Mucosa of descending colon (tissue), 3 donors: ENCODE measurements at regions not wholly inside any gene's neighbourhood (a gene's known extent, or its start where the extent isn't known, plus 50 kb on each side); places are given as distances from the start of the nearest gene placed in this dataset.
A peak's percentile ranks its signal among the peaks of the same experiment; 100 is the strongest.

ENCODE experiments used
- ATAC-seq: fragments of 200-7000 bp; cut with Tn5 transposase; one replicate; pipeline ENCODE4 v1.9.1; 2020; ENCODE audit warnings: mild to moderate bottlenecking, moderate library complexity
- DNase-seq, 3 donors: peaks; one replicate each; pipeline ENCODE4 v3.0.0-alpha.2; 2020
- H3K36me3 ChIP-seq: fragments of 200-600 bp; one replicate; pipeline ENCODE4 v1.8.0; 2021; ENCODE audit warnings: low read depth, mild to moderate bottlenecking
- H3K4me1 ChIP-seq: fragments of 200-600 bp; one replicate; pipeline ENCODE4 v1.8.0; 2021; ENCODE audit warnings: low read depth, mild to moderate bottlenecking
- H3K4me3 ChIP-seq: fragments of 200-600 bp; one replicate; pipeline ENCODE4 v1.8.0; 2021; ENCODE audit warnings: mild to moderate bottlenecking
- H3K9me3 ChIP-seq: fragments of 200-600 bp; one replicate; pipeline ENCODE4 v1.8.0; 2021; ENCODE audit warnings: mild to moderate bottlenecking
- intact Hi-C, 2 donors: fragments of 100-400 bp; cut with DNase I in 1 of 2; cut with micrococcal nuclease in 1 of 2; formaldehyde crosslinking; loops; one replicate each; pipeline versions ENCODE4 v1.11.0 to v1.11.1; 2022; cut with DNase I, micrococcal nuclease
- TF ChIP-seq, protein P1 (sequence below): fragments of 200-600 bp; IDR thresholded peaks from one replicate; pipeline ENCODE4 v1.8.0; 2022; ENCODE audit warnings: antibody characterized with exemption, mild to moderate bottlenecking
- donor health status: DM: no; HTN: no; CAD: no; lungs with moderate emphysema.
- donor health status: DM: no; HTN: no; CAD: no.
- donor health status: DM: no; HTN: yes; CAD: no.

DNA sequence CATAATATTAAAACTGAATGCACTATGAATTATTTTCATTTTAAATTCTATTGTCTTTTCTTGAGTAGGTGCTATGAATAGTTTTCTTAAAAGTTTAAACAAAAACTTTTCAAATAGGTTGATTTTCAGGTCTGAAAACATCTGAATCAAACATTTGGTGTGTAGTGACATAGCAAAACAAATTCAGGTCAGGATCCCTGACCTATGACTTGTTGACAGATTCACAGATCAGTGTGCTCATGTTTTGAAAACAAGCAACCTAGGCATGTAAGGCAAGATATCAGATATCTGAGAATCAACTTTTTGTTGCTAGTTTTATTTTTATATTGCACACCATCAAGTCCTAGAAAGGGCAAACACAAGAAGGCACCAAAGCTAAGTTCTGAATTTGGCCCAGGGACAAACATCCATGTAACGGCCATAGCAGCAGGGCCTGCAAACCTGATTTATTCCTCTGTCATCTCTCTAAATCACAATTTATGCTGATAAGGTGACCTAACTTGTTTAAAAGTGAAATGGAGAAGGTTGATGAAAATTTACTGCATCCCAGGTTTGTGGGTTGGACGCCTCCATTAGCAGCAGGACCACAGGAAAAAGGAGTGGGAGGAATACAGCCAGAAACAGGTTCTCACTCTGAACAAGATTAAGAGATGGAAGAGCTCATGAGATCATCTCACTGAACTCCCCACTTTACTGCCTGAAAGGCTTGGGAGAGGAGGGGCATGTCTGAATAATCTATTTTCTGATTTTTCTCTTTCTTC lies 337.7 kb downstream of the KCNRG start:
- Histone ChIP-seq H3K4me1 (peaks cover 6% of the 10 kb centered on the region), H3K36me3 (no peaks in the 10 kb centered on the region), H3K9me3 (no peaks in the 10 kb centered on the region), H3K4me3 (no peak overlapping the region)
- no peak for DNase-seq
- TF ChIP-seq, protein P1, sequence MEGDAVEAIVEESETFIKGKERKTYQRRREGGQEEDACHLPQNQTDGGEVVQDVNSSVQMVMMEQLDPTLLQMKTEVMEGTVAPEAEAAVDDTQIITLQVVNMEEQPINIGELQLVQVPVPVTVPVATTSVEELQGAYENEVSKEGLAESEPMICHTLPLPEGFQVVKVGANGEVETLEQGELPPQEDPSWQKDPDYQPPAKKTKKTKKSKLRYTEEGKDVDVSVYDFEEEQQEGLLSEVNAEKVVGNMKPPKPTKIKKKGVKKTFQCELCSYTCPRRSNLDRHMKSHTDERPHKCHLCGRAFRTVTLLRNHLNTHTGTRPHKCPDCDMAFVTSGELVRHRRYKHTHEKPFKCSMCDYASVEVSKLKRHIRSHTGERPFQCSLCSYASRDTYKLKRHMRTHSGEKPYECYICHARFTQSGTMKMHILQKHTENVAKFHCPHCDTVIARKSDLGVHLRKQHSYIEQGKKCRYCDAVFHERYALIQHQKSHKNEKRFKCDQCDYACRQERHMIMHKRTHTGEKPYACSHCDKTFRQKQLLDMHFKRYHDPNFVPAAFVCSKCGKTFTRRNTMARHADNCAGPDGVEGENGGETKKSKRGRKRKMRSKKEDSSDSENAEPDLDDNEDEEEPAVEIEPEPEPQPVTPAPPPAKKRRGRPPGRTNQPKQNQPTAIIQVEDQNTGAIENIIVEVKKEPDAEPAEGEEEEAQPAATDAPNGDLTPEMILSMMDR: no peak
- ATAC-seq: no peak
- intact Hi-C loops: no loop called here

DNA sequence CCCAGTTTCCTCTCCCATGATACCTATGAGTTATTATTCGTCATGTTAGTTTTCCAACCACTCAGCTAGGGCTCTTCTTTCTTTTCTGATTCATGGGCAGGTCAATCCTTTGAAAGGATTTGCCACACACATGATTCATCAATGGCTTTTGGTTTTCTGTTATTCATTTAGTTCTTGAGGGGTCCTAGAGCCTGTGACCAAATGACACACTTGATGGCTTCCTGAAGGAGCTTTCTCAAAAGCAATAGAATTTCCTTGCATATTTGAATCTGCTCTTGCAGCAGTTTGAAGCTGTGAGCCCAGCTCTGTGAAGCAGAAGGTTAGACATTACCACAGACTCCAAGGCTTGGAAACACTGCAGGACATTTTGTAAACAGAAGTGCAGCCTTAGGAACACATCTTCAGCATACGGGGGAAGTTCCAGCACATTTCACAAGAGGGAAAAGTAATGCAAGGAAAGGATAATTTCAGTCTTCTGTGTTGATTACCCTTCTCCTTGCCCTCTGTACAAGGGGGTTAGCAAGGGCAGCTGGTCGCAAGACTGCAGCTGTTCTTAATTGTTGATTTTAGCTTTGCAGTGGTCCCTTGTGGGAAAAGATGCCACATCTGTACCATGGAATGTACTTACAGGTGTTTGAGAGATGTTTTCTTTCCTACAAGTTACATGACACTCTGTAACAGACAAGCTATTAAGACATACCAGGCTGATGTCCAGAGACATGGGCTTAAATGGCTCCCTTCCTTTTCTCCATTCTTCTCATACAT lies 338.6 kb downstream of the KCNRG start:
- TF ChIP-seq, protein P1: no peak
- DNase-seq (no peak), ATAC-seq (no peak)
- H3K4me3 ChIP-seq: no peak overlapping the region
- intact Hi-C loops: no loop called here
- peaks cover 11% of the 10 kb centered on the region for H3K4me1 ChIP-seq
- H3K36me3 ChIP-seq: no peaks in the 10 kb centered on the region
- no peaks in the 10 kb centered on the region for H3K9me3 ChIP-seq

DNA sequence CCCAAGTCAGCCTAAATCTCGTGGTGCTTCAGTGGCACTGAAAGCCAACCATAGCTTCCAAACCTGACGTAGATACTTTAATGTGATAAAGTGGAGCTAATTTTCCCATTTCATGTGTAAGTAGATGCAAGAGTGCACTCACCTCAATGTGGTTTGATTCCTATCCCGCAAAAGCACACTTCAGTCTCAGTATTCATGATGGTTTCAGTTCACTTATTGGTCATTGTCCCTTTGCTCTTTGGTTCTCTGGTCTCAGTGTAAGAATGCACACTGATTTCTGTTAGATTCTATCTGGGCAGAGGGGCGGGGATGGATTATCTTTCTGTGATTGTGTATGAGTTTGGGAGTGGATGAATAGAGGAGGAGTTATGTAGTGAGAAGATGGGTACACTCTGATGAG lies 340.6 kb downstream of the KCNRG start:
- Histone ChIP-seq H3K4me3 (no peak overlapping the region), H3K9me3 (no peaks in the 10 kb centered on the region), H3K4me1 (peaks cover 11% of the 10 kb centered on the region), H3K36me3 (no peaks in the 10 kb centered on the region)
- TF ChIP-seq, protein P1: no peak
- no peak for ATAC-seq
- intact Hi-C loops: no loop called here
- no peak for DNase-seq

DNA sequence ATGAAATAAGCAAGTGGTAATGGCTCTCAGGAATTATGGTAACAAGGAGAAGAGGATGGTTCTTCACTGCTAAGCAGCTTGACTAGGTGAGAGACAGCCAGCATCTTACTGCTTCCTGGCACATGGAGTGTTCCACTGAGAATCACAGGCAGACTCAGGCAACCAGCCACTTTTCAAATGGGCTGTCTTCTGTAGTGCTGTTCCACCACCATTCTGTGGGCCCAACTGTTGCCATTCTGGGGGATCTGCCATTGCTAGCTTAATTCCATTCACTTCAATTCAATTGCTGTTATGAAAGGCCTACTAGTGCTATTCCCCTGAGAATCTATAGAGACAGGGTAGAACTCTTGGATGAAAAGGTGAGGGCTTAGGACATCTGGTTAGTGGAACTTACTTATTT lies 341.9 kb downstream of the KCNRG start:
- ATAC-seq: no peak
- DNase-seq: no peak

DNA sequence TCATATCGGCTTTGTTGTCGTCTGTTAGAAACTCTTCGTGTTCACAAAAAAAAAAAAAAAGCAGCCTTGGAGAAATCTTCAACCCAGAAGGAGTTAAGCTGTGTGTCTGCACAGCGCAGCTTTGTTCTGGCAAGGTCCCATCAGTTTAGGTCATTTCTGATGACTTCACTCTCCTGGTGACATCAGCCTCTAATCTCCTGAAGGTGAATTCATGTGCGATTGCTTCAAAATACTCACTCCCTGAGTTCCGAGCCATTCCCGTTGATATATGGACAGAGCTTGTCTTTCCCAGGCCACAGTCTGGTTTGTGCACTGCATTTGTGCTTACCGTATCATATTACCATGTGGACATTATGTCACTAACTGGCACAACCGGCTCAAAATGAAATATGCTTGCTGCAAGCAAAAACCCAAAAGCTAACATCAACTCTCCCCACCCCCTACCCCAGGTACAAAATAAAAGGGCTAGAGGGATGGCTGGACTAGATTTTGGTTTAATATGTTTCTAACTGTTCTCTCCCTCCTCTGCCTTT lies 342.4 kb downstream of the KCNRG start:
- TF ChIP-seq, protein P1: no peak
- peak; percentile 68 for ATAC-seq
- intact Hi-C loops: no loop called here
- Histone ChIP-seq H3K36me3 (no peaks in the 10 kb centered on the region), H3K4me3 (no peak overlapping the region), H3K4me1 (peaks cover 11% of the 10 kb centered on the region), H3K9me3 (no peaks in the 10 kb centered on the region)
- peak in 1 of 3 donors; percentile 30 for DNase-seq

More for the DNA sequence above, 341.9 kb downstream of the KCNRG start:
- H3K9me3 ChIP-seq: no peaks in the 10 kb centered on the region
- peaks cover 11% of the 10 kb centered on the region for H3K4me1 ChIP-seq
- TF ChIP-seq, protein P1: no peak
- intact Hi-C loops: no loop called here
- H3K36me3 ChIP-seq: no peaks in the 10 kb centered on the region
- no peak overlapping the region for H3K4me3 ChIP-seq
